ENCODE measurements at regions not wholly inside any gene's neighbourhood (a gene's known extent, or its start where the extent isn't known, plus 50 kb on each side); places are given as distances from the start of the nearest gene placed in this dataset.
"Not testable (repeated sequence)": the region's sequence is repeated elsewhere in the genome, so short reads cannot be mapped to it uniquely, and the experiment has no call there.

- intact Hi-C loops (cut with DNase I), result no loop called here
- Histone ChIP-seq H3K4me1 (no peaks in the 10 kb centered on the region), H3K27ac (no peak overlapping the region), H3K4me3 (no peak overlapping the region), H3K9me3 (no peaks in the 10 kb centered on the region), H3K27me3 (ENCODE audit: low read depth) (no peaks in the 10 kb centered on the region), H3K36me3 (no peaks in the 10 kb centered on the region)
- DNase-seq (no peak), ATAC-seq (peak; percentile 81 to 82)
- TF ChIP-seq, protein P1, sequence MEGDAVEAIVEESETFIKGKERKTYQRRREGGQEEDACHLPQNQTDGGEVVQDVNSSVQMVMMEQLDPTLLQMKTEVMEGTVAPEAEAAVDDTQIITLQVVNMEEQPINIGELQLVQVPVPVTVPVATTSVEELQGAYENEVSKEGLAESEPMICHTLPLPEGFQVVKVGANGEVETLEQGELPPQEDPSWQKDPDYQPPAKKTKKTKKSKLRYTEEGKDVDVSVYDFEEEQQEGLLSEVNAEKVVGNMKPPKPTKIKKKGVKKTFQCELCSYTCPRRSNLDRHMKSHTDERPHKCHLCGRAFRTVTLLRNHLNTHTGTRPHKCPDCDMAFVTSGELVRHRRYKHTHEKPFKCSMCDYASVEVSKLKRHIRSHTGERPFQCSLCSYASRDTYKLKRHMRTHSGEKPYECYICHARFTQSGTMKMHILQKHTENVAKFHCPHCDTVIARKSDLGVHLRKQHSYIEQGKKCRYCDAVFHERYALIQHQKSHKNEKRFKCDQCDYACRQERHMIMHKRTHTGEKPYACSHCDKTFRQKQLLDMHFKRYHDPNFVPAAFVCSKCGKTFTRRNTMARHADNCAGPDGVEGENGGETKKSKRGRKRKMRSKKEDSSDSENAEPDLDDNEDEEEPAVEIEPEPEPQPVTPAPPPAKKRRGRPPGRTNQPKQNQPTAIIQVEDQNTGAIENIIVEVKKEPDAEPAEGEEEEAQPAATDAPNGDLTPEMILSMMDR (IDR thresholded peaks at IDR 0.05), result peak; percentile 81
Measured at GRCh38 chr9:71285191-71285656, 163.8 kb upstream of the TRPM3 start.

DNA sequence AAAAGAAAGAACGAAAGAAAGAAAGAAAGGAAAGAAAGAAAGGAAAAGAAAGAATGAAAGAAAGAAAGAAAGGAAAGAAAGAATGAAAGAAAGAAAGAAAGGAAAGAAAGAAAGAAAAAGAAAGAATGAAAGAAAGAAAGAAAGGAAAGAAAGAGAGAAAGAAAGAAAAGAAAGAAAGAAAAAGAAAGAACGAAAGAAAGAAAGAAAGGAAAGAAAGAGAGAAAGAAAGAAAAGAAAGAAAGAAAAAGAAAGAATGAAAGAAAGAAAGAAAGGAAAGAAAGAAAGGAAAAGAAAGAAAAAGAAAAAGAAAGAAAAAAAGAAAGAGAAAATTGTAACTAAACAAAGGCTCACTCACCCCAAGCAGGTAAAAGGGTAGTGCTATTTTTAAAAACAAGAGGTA is 160.7 kb upstream of the TRPM3 start:
- intact Hi-C loops (cut with DNase I), result not testable (repeated sequence)

GRCh38 chr9:71279151-71279739 is 157.8 kb upstream of the TRPM3 start:
- ATAC-seq (no peak), DNase-seq (no peak)
- Histone ChIP-seq H3K36me3 (no peaks in the 10 kb centered on the region), H3K4me1 (no peaks in the 10 kb centered on the region), H3K27me3 (ENCODE audit: low read depth) (no peaks in the 10 kb centered on the region), H3K4me3 (no peak overlapping the region), H3K27ac (no peak overlapping the region), H3K9me3 (no peaks in the 10 kb centered on the region)
- TF ChIP-seq, protein P1 (IDR thresholded peaks at IDR 0.05), result no peak
- intact Hi-C loops (cut with DNase I), result no loop called here

More for the DNA sequence above, 160.7 kb upstream of the TRPM3 start:
- not testable (repeated sequence) for H3K36me3 ChIP-seq; ATAC-seq; DNase-seq; H3K27me3 ChIP-seq (ENCODE audit: low read depth); H3K4me3 ChIP-seq; H3K4me1 ChIP-seq; H3K9me3 ChIP-seq; H3K27ac ChIP-seq

- ATAC-seq, result no peak
Measured at GRCh38 chr9:71273613-71274012, 152.2 kb upstream of the TRPM3 start.

GRCh38 chr9:71271602-71272001 is 150.2 kb upstream of the TRPM3 start:
- H3K4me3 ChIP-seq, result no peak overlapping the region
- H3K4me1 ChIP-seq, result no peaks in the 10 kb centered on the region
- no peaks in the 10 kb centered on the region for H3K9me3 ChIP-seq
- H3K36me3 ChIP-seq, result no peaks in the 10 kb centered on the region
- H3K27ac ChIP-seq, result no peak overlapping the region
- no peak for DNase-seq
- H3K27me3 ChIP-seq (ENCODE audit: low read depth), result no peaks in the 10 kb centered on the region
- TF ChIP-seq, protein P1 (IDR thresholded peaks at IDR 0.05), result no peak
- ATAC-seq, result no peak
- intact Hi-C loops (cut with DNase I), result no loop called here

More at GRCh38 chr9:71273613-71274012, 152.2 kb upstream of the TRPM3 start:
- Histone ChIP-seq H3K4me1 (no peaks in the 10 kb centered on the region), H3K9me3 (no peaks in the 10 kb centered on the region), H3K36me3 (no peaks in the 10 kb centered on the region), H3K27ac (no peak overlapping the region), H3K4me3 (no peak overlapping the region), H3K27me3 (ENCODE audit: low read depth) (no peaks in the 10 kb centered on the region)
- DNase-seq, result no peak
- intact Hi-C loops (cut with DNase I), result no loop called here
- TF ChIP-seq, protein P1 (IDR thresholded peaks at IDR 0.05), result no peak

GRCh38 chr9:71270554-71270953 is 149.1 kb upstream of the TRPM3 start:
- Histone ChIP-seq H3K27ac (no peak overlapping the region), H3K36me3 (no peaks in the 10 kb centered on the region), H3K27me3 (ENCODE audit: low read depth) (no peaks in the 10 kb centered on the region), H3K4me3 (no peak overlapping the region), H3K9me3 (no peaks in the 10 kb centered on the region), H3K4me1 (no peaks in the 10 kb centered on the region)
- TF ChIP-seq, protein P1 (IDR thresholded peaks at IDR 0.05), result no peak
- DNase-seq (no peak), ATAC-seq (no peak)
- intact Hi-C loops (cut with DNase I), result no loop called here
